ENCODE measurements at regions not wholly inside any gene's neighbourhood (a gene's known extent, or its start where the extent isn't known, plus 50 kb on each side); places are given as distances from the start of the nearest gene placed in this dataset.

- DNase-seq (ENCODE audit: low spot score): no peak
Measured at GRCh38 chr4:161225327-161225726, 938.5 kb downstream of the FSTL5 start.

- DNase-seq (ENCODE audit: low spot score): no peak
Measured at GRCh38 chr4:161222889-161223288, 940.9 kb downstream of the FSTL5 start.

- DNase-seq (ENCODE audit: low spot score): no peak
Measured at GRCh38 chr4:161208564-161208963, 955.2 kb downstream of the FSTL5 start.

- DNase-seq (ENCODE audit: low spot score): no peak
Measured at GRCh38 chr4:161206528-161207080, 957.2 kb downstream of the FSTL5 start.

GRCh38 chr4:161203865-161204264 is 959.9 kb downstream of the FSTL5 start:
- DNase-seq (ENCODE audit: low spot score): no peak

- no peak for DNase-seq (ENCODE audit: low spot score)
Measured at GRCh38 chr4:161197912-161198311, 965.9 kb downstream of the FSTL5 start.

- no peak for DNase-seq (ENCODE audit: low spot score)
Measured at GRCh38 chr4:161197474-161197873, 966.3 kb downstream of the FSTL5 start.

GRCh38 chr4:161189286-161190134 is 974.3 kb downstream of the FSTL5 start:
- DNase-seq (ENCODE audit: low spot score): no peak

- DNase-seq (ENCODE audit: low spot score): no peak
Measured at GRCh38 chr4:161188578-161188977, 975.2 kb downstream of the FSTL5 start.

- DNase-seq (ENCODE audit: low spot score): no peak
Measured at GRCh38 chr4:161187569-161187968, 976.2 kb downstream of the FSTL5 start.

- no peak for DNase-seq (ENCODE audit: low spot score)
Measured at GRCh38 chr4:161186750-161187149, 977.0 kb downstream of the FSTL5 start.

GRCh38 chr4:161186012-161186411 is 977.8 kb downstream of the FSTL5 start:
- DNase-seq (ENCODE audit: low spot score): no peak

GRCh38 chr4:161183729-161184128 is 980.1 kb downstream of the FSTL5 start:
- no peak for DNase-seq (ENCODE audit: low spot score)

GRCh38 chr4:161182913-161183312 is 980.9 kb downstream of the FSTL5 start:
- DNase-seq (ENCODE audit: low spot score): no peak

GRCh38 chr4:161178310-161178709 is 985.5 kb downstream of the FSTL5 start:
- DNase-seq (ENCODE audit: low spot score): no peak

GRCh38 chr4:161172396-161173026 is 991.3 kb downstream of the FSTL5 start:
- no peak for DNase-seq (ENCODE audit: low spot score)

- DNase-seq (ENCODE audit: low spot score): no peak
Measured at GRCh38 chr4:161167539-161167938, 996.3 kb downstream of the FSTL5 start.

GRCh38 chr4:161160718-161161117 is 1003.1 kb downstream of the FSTL5 start:
- DNase-seq (ENCODE audit: low spot score): no peak

GRCh38 chr4:161148051-161148450 is 1015.7 kb downstream of the FSTL5 start:
- DNase-seq (ENCODE audit: low spot score): no peak

GRCh38 chr4:161143375-161143774 is 1020.4 kb downstream of the FSTL5 start:
- no peak for DNase-seq (ENCODE audit: low spot score)

- no peak for DNase-seq (ENCODE audit: low spot score)
Measured at GRCh38 chr4:161134795-161135194, 1029.0 kb downstream of the FSTL5 start.

GRCh38 chr4:161133586-161134276 is 1030.1 kb downstream of the FSTL5 start:
- no peak for DNase-seq (ENCODE audit: low spot score)

Measured in activated CD4-positive, alpha-beta T cell treated with anti-CD3 and anti-CD28 coated beads, Interleukin-2, Interleukin-4, amounts not matched to agents 100 ng/mL and 50 ng/mL, durations not matched to agents 16 hours and 8 hours (primary cell).